Mesenchymal stem cell (in vitro differentiated cells and primary cell): ENCODE measurements at regions not wholly inside any gene's neighbourhood (a gene's known extent, or its start where the extent isn't known, plus 50 kb on each side); places are given as distances from the start of the nearest gene placed in this dataset.

ENCODE experiments used
- DNase-seq: peaks from one replicate; pipeline ENCODE4 v3.0.0-alpha.2; 2013
- H2AFZ ChIP-seq: one replicate; pipeline ENCODE4 v1.6.1; 2013; ENCODE audit warnings: low read depth, mild to moderate bottlenecking, control low read depth, inconsistent platforms, low read length, moderate library complexity
- H2AK5ac ChIP-seq: 2 replicates; pipeline ENCODE4 v1.6.1; 2013; ENCODE audit warnings: low read length, moderate library complexity, mild to moderate bottlenecking, inconsistent platforms; ENCODE audit not compliant: severe bottlenecking
- H2BK120ac ChIP-seq: one replicate; pipeline ENCODE4 v1.6.1; 2013; ENCODE audit warnings: low read depth, mild to moderate bottlenecking, inconsistent platforms, low read length, moderate library complexity
- H2BK12ac ChIP-seq, 2 experiments: one replicate each; pipeline ENCODE4 v1.6.1; 2013; ENCODE audit warnings: inconsistent platforms in 2 of 2, low read length in 2 of 2, mild to moderate bottlenecking in 2 of 2, moderate library complexity in 2 of 2, control low read depth in 1 of 2
- H2BK15ac ChIP-seq: one replicate; pipeline ENCODE4 v1.6.1; 2013; ENCODE audit warnings: mild to moderate bottlenecking, low read depth, inconsistent platforms; ENCODE audit not compliant: poor library complexity, severe bottlenecking
- H2BK5ac ChIP-seq: 2 replicates; pipeline ENCODE4 v1.6.1; 2013; ENCODE audit warnings: low read depth, mild to moderate bottlenecking, low read length, control low read depth, inconsistent platforms; ENCODE audit not compliant: poor library complexity, severe bottlenecking
- H3K14ac ChIP-seq, 2 experiments: one replicate each; pipeline ENCODE4 v1.6.1; 2013; ENCODE audit warnings: inconsistent platforms in 2 of 2, low read length in 2 of 2, control low read depth in 1 of 2, mild to moderate bottlenecking in 1 of 2, moderate library complexity in 1 of 2
- H3K18ac ChIP-seq, 2 experiments: one replicate each; pipeline ENCODE4 v1.6.1; 2013; ENCODE audit warnings: inconsistent platforms in 2 of 2, low read length in 2 of 2, control low read depth in 1 of 2, low read depth in 1 of 2, mild to moderate bottlenecking in 1 of 2
- H3K23ac ChIP-seq, 2 experiments: one replicate each; pipeline ENCODE4 v1.6.1; 2013; ENCODE audit warnings: inconsistent platforms in 2 of 2, low read length in 2 of 2, mild to moderate bottlenecking in 2 of 2, moderate library complexity in 2 of 2, control low read depth in 1 of 2
- H3K27ac ChIP-seq: 2 replicates; pipeline ENCODE4 v1.5.1; 2013; ENCODE audit warnings: mild to moderate bottlenecking, moderate library complexity, low read length, control low read depth, inconsistent platforms; ENCODE audit not compliant: poor library complexity, severe bottlenecking
- H3K27me3 ChIP-seq, 2 experiments: 2 replicates each; pipeline versions ENCODE4 v1.6.1 to v1.7.0; 2013; ENCODE audit warnings: low read length in 2 of 2, mild to moderate bottlenecking in 2 of 2, moderate library complexity in 2 of 2, control low read depth in 1 of 2, inconsistent platforms in 1 of 2; ENCODE audit not compliant: control insufficient read depth in 1 of 2, insufficient read depth in 1 of 2
- H3K36me3 ChIP-seq, 2 experiments: 2 replicates each; pipeline versions ENCODE4 v1.6.1 to v1.7.0; 2013; ENCODE audit warnings: low read length in 2 of 2, control low read depth in 1 of 2, inconsistent platforms in 1 of 2, low read depth in 1 of 2, mild to moderate bottlenecking in 1 of 2; ENCODE audit not compliant: insufficient read depth in 2 of 2, control insufficient read depth in 1 of 2
- H3K4ac ChIP-seq, 2 experiments: one replicate each; pipeline ENCODE4 v1.6.1; 2013; ENCODE audit warnings: inconsistent platforms in 2 of 2, low read length in 2 of 2, mild to moderate bottlenecking in 2 of 2, moderate library complexity in 2 of 2, control low read depth in 1 of 2, low read depth in 1 of 2
- H3K4me1 ChIP-seq: 2 replicates; pipeline ENCODE4 v1.6.1; 2013; ENCODE audit warnings: low read depth, low read length, control low read depth; ENCODE audit not compliant: control insufficient read depth, insufficient read depth
- H3K4me2 ChIP-seq: 2 replicates; pipeline ENCODE4 v1.6.1; 2013; ENCODE audit warnings: low read length, mild to moderate bottlenecking, inconsistent platforms; ENCODE audit not compliant: poor library complexity, severe bottlenecking
- H3K4me3 ChIP-seq, 2 experiments: 2 replicates each; pipeline versions ENCODE4 v1.5.1 to v1.7.0; 2013; ENCODE audit warnings: low read length in 2 of 2, mild to moderate bottlenecking in 2 of 2, control low read depth in 1 of 2, low read depth in 1 of 2; ENCODE audit not compliant: insufficient read depth in 1 of 2
- H3K79me1 ChIP-seq: replicated peaks from 2 replicates; pipeline ENCODE4 v1.6.1; 2013; ENCODE audit warnings: mild to moderate bottlenecking, control low read depth, low read length, inconsistent platforms; ENCODE audit not compliant: poor library complexity, severe bottlenecking
- H3K9ac ChIP-seq: 2 replicates; pipeline ENCODE4 v1.7.0; 2013; ENCODE audit warnings: mild to moderate bottlenecking, low read length, moderate library complexity
- H3K9me3 ChIP-seq: 2 replicates; pipeline ENCODE4 v1.7.0; 2013; ENCODE audit warnings: mild to moderate bottlenecking, low read length; ENCODE audit not compliant: control insufficient read depth
- H4K8ac ChIP-seq: one replicate; pipeline ENCODE4 v1.6.1; 2013; ENCODE audit warnings: inconsistent platforms, mild to moderate bottlenecking, low read length, moderate library complexity
- H4K91ac ChIP-seq: one replicate; pipeline ENCODE4 v1.6.1; 2013; ENCODE audit warnings: mild to moderate bottlenecking, low read length, inconsistent platforms
- WGBS: methylation state at CpG from one replicate; pipeline ENCODE4 v1.1.7; 2013; ENCODE audit warnings: mixed read lengths; 5-methylcytosine and 5-hydroxymethylcytosine counted together

DNA sequence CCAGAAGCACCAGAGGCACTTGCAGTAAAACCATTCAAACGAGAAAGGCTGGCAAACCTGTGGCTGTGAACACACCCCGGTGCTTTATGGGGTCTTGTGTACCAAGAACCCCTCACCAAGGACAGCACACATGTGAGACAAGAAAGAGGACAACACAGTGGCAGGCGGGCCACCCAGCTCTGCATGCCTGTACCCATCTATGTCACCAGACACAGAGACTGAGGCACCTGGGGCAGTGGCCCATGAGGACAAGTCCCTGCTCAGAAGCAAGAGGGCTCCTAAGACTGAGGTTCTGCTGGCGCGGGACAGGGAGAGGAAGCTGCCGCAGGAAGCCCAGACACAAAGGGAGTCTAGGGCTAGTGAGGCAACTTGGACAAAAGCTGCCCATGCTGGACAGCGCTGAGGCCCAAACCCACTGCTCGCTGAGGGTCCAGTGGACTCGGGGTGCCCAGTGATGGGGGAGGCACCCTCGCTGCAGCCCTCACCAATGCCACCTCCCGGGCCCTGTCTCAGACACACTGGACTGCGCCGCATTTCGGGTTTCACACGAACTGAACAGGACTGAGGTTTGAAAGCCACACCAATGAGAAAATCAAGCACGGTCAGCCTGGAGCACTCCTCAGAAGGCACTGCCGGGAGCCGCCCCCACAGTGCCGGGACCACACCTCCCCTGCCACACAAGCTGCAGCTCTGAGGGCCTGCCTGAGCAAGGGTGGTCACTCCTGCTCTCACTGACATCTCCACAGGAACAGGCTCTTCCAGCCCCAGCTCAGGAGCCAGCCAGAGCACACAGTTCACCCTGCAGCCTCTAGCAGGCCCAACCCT is 232.7 kb downstream of the TUBA3C start:
- Histone ChIP-seq H4K8ac (no peak overlapping the region), H2BK120ac (no peak overlapping the region), H3K9me3 (no peaks in the 10 kb centered on the region), H3K4me1 (no peaks in the 10 kb centered on the region), H4K91ac (no peak overlapping the region), H3K36me3 (no peaks in the 10 kb centered on the region), H3K18ac (no peak overlapping the region), H3K4ac (no peak overlapping the region), H2AK5ac (no peak overlapping the region), H3K9ac (no peak overlapping the region), H2BK5ac (no peak overlapping the region), H3K23ac (no peak overlapping the region), H3K4me3 (no peak overlapping the region), H2BK12ac (no peak overlapping the region), H2AFZ (no peak overlapping the region), H2BK15ac (no peak overlapping the region), H3K27me3 (no peaks in the 10 kb centered on the region), H3K27ac (no peak overlapping the region), H3K14ac (no peak overlapping the region), H3K79me1 (no peaks in the 10 kb centered on the region), H3K4me2 (no peak overlapping the region)
- WGBS: 79% methylated on average over 19 of the region's 19 CpGs
- DNase-seq: no peak

DNA sequence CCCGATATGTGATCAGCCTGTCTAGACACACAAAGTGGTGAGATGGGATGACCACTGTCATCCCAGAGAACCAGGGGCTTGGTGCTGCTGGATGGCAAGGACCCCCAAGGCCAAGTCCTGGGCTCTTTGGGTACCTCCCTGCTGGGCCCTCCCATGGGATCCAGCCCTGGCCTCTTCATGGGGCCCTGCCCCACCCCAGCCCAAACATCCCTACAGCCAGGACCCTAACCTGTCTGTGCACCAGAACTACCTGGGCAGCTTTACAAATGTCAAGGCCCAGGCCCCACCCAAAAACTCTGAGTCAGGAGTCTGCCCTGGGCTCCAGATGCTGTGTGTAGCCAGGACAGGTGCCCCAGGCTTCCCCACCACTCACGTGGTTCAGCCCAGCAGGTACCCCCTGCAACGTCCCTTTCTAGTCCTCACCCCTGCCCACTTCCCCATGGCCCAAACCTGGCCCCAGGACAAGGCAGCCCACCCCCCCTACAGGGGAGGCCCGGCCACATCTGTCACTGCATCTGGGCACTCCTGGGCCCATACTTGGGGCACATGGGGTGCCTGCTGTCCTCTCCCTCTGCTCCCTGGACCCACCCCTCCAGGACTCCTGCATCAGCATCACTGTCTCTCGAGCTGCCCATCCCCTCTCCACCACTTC is 233.5 kb downstream of the TUBA3C start:
- Histone ChIP-seq H2BK5ac (no peak overlapping the region), H3K4ac (no peak overlapping the region), H4K8ac (no peak overlapping the region), H2AFZ (no peak overlapping the region), H3K18ac (no peak overlapping the region), H2BK120ac (no peak overlapping the region), H3K27me3 (no peaks in the 10 kb centered on the region), H3K27ac (no peak overlapping the region), H3K79me1 (no peaks in the 10 kb centered on the region), H4K91ac (no peak overlapping the region), H3K4me2 (no peak overlapping the region), H2AK5ac (no peak overlapping the region), H3K23ac (no peak overlapping the region), H3K9me3 (no peaks in the 10 kb centered on the region), H3K14ac (no peak overlapping the region), H2BK15ac (no peak overlapping the region), H3K9ac (no peak overlapping the region), H2BK12ac (no peak overlapping the region), H3K4me3 (no peak overlapping the region), H3K36me3 (no peaks in the 10 kb centered on the region), H3K4me1 (no peaks in the 10 kb centered on the region)
- WGBS: 43% methylated on average over 5 of the region's 5 CpGs
- DNase-seq: no peak

GRCh38 chr13:18947376-18947977 is 234.1 kb downstream of the TUBA3C start:
- WGBS: 65% methylated on average over 3 of the region's 3 CpGs

GRCh38 chr13:18946738-18947137 is 234.9 kb downstream of the TUBA3C start:
- H3K27me3 ChIP-seq: no peaks in the 10 kb centered on the region
- no peak overlapping the region for H2BK12ac ChIP-seq
- no peak overlapping the region for H3K4me2 ChIP-seq
- H2AFZ ChIP-seq: no peak overlapping the region
- H3K14ac ChIP-seq: no peak overlapping the region
- H2AK5ac ChIP-seq: no peak overlapping the region
- no peak overlapping the region for H4K91ac ChIP-seq
- no peak overlapping the region for H3K9ac ChIP-seq
- no peaks in the 10 kb centered on the region for H3K9me3 ChIP-seq
- WGBS: 49% methylated on average over 5 of the region's 7 CpGs
- no peak overlapping the region for H3K18ac ChIP-seq
- H3K4me1 ChIP-seq: no peaks in the 10 kb centered on the region
- no peak for DNase-seq
- H3K36me3 ChIP-seq: no peaks in the 10 kb centered on the region
- H4K8ac ChIP-seq: no peak overlapping the region
- no peak overlapping the region for H2BK5ac ChIP-seq
- no peak overlapping the region for H3K4ac ChIP-seq
- H3K79me1 ChIP-seq: no peaks in the 10 kb centered on the region
- H3K4me3 ChIP-seq: no peak overlapping the region
- no peak overlapping the region for H2BK15ac ChIP-seq
- H3K27ac ChIP-seq: no peak overlapping the region
- H2BK120ac ChIP-seq: no peak overlapping the region
- no peak overlapping the region for H3K23ac ChIP-seq

More at GRCh38 chr13:18947376-18947977, 234.1 kb downstream of the TUBA3C start:
- H3K4me2 ChIP-seq: no peak overlapping the region
- no peak overlapping the region for H3K9ac ChIP-seq
- H3K23ac ChIP-seq: no peak overlapping the region
- H2AFZ ChIP-seq: no peak overlapping the region
- H2BK15ac ChIP-seq: no peak overlapping the region
- H3K27me3 ChIP-seq: no peaks in the 10 kb centered on the region
- H3K4me3 ChIP-seq: peak overlapping the region in 1 of 2 experiments; percentile 37
- H2BK5ac ChIP-seq: no peak overlapping the region
- no peak overlapping the region for H2AK5ac ChIP-seq
- H2BK12ac ChIP-seq: no peak overlapping the region
- H4K8ac ChIP-seq: no peak overlapping the region
- no peak overlapping the region for H2BK120ac ChIP-seq
- H3K4me1 ChIP-seq: no peaks in the 10 kb centered on the region
- no peak overlapping the region for H3K27ac ChIP-seq
- H4K91ac ChIP-seq: no peak overlapping the region
- no peak overlapping the region for H3K14ac ChIP-seq
- no peak overlapping the region for H3K18ac ChIP-seq
- no peak overlapping the region for H3K4ac ChIP-seq
- DNase-seq: no peak
- H3K79me1 ChIP-seq: no peaks in the 10 kb centered on the region
- no peaks in the 10 kb centered on the region for H3K9me3 ChIP-seq
- H3K36me3 ChIP-seq: no peaks in the 10 kb centered on the region
